LHCN-M2 (cell line): ENCODE measurements at regions not wholly inside any gene's neighbourhood (a gene's known extent, or its start where the extent isn't known, plus 50 kb on each side); places are given as distances from the start of the nearest gene placed in this dataset.
A peak's percentile ranks its signal among the peaks of the same experiment; 100 is the strongest.

Experiments
- DNase-seq: peaks from one replicate; pipeline ENCODE4 v3.0.0-alpha.2; 2012; ENCODE audit warnings: low read depth

- no peak for DNase-seq
Measured at GRCh38 chr1:38719880-38720279, 139.7 kb downstream of the RRAGC start.

GRCh38 chr1:38718031-38718430 is 141.5 kb downstream of the RRAGC start:
- DNase-seq = no peak

- DNase-seq = no peak
Measured at GRCh38 chr1:38716229-38716628, 143.3 kb downstream of the RRAGC start.

- DNase-seq = no peak
Measured at GRCh38 chr1:38715415-38715814, 144.2 kb downstream of the RRAGC start.

- no peak for DNase-seq
Measured at GRCh38 chr1:38712046-38712445, 147.5 kb downstream of the RRAGC start.

- no peak for DNase-seq
Measured at GRCh38 chr1:38708701-38709258, 150.8 kb downstream of the RRAGC start.

- no peak for DNase-seq
Measured at GRCh38 chr1:38701088-38701487, 158.5 kb downstream of the RRAGC start.

- no peak for DNase-seq
Measured at GRCh38 chr1:38700077-38700470, 159.5 kb downstream of the RRAGC start.

- no peak for DNase-seq
Measured at GRCh38 chr1:38699330-38700076, 160.1 kb downstream of the RRAGC start.

GRCh38 chr1:38697387-38697786 is 162.2 kb downstream of the RRAGC start:
- no peak for DNase-seq

GRCh38 chr1:38696371-38696770 is 163.2 kb downstream of the RRAGC start:
- no peak for DNase-seq

GRCh38 chr1:38693759-38694158 is 165.8 kb downstream of the RRAGC start:
- no peak for DNase-seq

- no peak for DNase-seq
Measured at GRCh38 chr1:38693031-38693430, 166.5 kb downstream of the RRAGC start.

- DNase-seq = peak; percentile 16
Measured at GRCh38 chr1:38690790-38691449, 168.7 kb downstream of the RRAGC start.

- DNase-seq = no peak
Measured at GRCh38 chr1:38686927-38687255, 172.7 kb downstream of the RRAGC start.

- DNase-seq = no peak
Measured at GRCh38 chr1:38686167-38686926, 173.2 kb downstream of the RRAGC start.

GRCh38 chr1:38685388-38685787 is 174.2 kb downstream of the RRAGC start:
- DNase-seq = no peak

- DNase-seq = peak; percentile 17
Measured at GRCh38 chr1:38680801-38681510, 178.6 kb downstream of the RRAGC start.

- DNase-seq = no peak
Measured at GRCh38 chr1:38677756-38678155, 181.8 kb downstream of the RRAGC start.

GRCh38 chr1:38677311-38677710 is 182.3 kb downstream of the RRAGC start:
- DNase-seq = no peak

- no peak for DNase-seq
Measured at GRCh38 chr1:38672692-38673091, 186.9 kb downstream of the RRAGC start.

GRCh38 chr1:38671221-38671620 is 188.4 kb downstream of the RRAGC start:
- no peak for DNase-seq
